GM19240 (cell line): ENCODE measurements at regions not wholly inside any gene's neighbourhood (a gene's known extent, or its start where the extent isn't known, plus 50 kb on each side); places are given as distances from the start of the nearest gene placed in this dataset.
"Not testable (repeated sequence)": the region's sequence is repeated elsewhere in the genome, so short reads cannot be mapped to it uniquely, and the experiment has no call there.

Source experiments
- DNase-seq: peaks from one replicate; pipeline ENCODE4 v3.0.0; 2011; ENCODE audit warnings: low spot score; ENCODE audit not compliant: insufficient read length

DNA sequence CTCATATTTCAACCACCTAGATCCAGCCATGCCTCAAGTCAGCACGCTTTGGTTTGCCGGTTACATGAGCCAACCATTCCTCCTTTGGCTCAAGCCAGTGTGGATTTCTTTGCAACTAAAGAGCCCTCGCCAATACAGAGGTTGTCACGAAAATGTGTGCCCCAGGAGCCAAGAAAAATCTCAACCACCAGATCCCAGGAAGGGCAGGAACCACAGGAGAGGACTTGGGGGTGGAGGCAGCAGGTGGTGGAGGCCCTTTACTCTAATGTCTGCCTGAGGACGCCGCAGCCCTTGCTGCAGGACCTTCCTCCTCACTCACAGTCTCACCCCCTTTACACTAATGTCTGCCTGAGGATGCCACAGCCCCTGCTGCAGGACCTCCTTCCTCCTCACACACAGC is 144.8 kb upstream of the PHACTR3 start:
- no peak for DNase-seq

DNA sequence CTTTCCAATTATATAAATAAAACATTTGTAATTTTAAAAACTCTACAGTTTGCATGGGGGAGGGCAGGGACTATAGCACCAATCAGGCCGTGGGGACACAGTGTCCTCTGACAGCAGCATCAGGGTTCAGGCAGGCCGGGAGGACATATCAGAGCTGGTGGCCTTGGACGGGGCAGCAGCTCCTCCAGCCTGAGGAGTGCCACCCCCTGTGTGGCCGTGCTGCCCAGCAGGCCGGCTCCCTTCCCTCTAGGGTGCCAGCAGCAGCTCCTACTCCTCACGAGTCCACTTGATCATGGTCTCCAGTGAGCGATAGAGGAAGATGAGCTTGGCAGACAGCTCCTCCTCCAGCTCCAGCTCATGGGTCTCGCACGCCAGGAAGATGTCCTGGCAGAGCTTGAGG is 144.0 kb upstream of the PHACTR3 start:
- no peak for DNase-seq

DNA sequence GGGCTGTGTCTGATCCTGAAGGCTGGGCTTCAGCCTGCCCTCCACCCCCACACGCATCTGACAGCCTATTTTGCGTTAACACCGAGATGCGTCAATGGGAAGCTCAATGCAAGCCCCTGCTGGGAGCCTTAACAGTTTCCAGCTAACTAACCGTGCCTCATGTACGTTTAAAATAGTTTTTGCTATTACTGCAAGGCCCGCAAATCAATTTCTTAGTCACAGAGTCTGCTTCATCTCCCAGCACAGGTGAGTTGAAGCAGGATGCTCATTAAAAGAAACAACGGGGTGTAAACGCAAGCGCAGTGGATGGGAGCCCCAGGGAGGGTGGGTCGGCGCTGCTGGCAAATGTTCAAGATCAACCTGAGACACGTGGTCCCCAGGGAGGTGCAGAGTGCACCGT is 142.8 kb upstream of the PHACTR3 start:
- no peak for DNase-seq

DNA sequence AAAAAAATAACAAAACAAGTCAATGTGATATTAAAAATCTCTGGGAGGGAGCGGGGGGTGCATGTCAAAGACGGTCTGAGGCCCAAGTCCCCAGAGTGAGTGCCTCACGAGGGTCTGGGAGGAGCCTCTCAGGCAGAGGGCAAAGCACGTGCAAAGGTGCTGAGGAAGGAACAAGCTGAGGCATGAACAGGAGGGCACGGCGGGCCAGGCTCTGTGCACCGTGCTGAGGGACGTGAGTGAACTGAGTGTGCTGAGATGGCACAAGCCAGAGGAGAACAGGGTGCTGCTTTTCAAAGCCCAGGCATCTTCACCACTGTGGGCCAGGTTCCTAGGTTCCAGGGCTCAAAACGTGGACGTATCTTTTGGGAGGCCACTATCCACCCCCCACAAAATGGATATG is 142.1 kb upstream of the PHACTR3 start:
- no peak for DNase-seq

DNA sequence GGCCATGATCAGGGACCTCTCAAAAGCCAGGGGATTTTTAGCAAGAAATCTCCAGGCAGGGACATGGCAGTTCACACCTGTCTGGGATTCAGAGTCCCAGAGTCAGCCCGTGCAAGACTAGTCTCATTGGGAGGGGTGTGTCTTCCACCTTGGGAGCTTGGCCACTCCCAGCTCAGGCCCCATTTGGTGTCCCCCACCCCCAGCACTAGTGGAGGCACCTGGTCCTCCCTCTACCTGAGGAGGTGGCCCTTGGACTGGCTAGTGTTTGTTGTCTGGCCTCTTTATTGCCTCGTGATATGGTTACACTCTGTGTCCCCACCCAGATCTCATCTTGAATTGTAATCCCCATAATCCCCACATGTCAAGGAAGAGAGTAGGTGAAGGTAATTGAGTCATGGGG is 140.8 kb upstream of the PHACTR3 start:
- no peak for DNase-seq

DNA sequence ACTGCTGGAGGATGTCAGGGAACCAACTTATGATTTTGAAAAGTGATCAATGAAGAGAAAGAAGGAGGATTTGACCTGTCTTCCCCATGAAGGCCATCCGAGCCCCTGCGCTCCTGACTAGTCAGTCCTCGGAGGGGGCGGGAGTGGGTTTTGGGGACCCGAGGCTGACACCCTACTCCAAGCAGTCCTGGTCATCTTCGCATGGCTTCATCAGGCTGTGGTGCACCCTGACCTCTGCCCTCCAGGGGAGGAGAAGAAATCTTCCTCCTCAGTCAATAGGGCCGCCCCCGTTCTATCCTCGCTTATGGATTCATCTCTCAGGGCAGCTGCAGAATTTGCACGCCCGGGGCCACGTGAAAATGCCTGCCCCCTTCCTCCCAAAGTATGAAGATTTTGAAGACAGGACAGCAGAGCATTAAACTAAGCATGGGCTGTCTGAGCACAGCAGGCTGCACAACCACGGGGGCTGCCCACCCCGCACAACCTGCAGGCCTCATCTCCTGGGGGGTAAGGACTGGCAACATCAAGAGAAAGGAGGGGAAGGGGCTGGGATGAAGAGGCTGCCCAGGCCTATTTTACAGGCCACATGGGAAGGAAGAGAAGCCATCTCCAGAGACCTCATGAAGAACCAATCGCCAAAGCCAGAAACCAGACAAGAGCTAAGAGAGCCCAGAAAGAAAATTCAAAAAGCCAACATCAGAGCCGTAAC is 138.1 kb upstream of the PHACTR3 start:
- no peak for DNase-seq

DNA sequence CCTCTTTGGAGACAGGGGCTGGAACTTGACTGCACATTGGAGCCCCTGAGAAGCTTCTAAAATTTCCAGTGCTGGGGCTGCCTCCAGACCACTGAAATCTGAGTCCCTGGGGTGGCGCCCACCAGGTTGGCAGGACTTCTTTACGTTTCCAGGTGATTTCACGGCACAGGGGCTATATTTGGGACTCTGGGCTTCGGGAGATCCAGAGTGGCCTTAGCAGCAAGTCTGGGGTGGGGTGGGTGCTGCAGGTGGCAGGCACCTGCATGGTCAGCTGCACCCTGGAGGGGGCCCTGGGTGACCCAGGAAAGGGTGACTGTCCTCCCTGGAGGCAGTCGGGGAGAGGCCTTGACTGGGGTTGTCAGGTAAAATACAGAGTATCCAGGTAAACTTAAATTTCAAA is 135.5 kb upstream of the PHACTR3 start:
- no peak for DNase-seq

DNA sequence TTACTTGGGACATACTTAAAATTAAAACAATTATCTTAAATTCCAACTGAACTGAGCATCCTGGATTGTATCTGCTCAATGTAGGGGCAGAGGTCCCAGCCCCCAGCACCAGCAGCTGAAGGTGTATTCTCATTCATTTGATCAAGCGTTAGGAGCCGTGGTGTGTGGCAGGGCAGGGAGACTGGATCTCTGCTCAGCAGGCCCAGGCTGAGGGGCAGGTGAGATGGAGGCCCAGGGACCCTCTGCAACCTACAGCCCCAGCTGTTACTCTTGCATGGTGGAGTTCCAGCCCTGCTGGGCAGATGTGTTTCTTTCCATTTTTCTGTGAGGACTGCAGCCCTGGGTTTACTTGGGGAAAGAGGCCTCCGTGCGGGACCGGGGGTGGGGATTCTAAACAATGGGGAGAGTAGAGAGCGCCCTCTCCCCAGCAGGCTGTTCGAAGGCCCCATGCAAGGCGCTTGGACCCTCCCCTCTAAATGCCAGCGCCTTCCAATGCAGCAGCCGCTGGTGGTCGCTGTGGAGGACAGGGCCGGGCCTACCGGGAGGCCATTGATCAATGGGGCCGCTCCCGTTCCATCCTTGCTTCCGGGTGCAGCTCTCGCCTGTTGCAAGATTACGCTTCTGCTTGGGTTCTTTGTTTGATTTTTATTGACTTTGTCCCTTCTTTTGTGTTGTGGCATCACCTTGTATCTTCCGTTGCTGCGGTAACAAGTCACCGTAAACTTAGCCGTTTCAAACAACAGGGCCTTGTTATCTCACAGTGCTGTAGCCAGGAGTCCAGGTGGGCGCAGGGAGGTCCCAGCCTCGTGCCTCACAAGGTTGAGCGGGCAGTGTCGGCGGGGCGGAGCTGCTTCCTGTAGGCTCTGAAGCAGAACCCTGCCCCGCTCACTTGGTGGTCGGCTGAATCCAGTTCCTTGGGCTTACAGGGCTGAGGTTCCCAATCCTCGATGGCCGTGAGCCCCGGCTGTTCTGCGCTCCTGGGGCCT is 134.8 kb upstream of the PHACTR3 start:
- DNase-seq: no peak

DNA sequence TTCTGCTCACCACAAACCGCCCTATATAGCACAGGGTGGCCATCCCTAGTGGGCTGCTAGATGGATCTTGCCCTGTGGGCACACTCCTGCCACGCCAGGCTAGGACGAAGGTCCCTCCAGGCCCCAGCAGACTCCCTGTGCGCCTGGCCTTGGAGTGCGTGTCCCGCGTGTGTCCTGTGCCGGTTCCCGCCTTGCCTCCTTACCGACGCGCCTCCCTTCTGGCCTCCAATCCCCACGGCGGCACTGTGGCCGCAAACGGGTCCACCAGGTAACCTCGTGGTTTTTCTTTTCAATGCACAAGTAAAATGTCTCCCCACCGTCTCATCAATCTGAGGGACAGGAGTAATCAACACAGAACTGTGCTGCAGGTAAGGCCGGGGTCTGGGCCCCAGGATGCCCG is 133.8 kb upstream of the PHACTR3 start:
- no peak for DNase-seq

DNA sequence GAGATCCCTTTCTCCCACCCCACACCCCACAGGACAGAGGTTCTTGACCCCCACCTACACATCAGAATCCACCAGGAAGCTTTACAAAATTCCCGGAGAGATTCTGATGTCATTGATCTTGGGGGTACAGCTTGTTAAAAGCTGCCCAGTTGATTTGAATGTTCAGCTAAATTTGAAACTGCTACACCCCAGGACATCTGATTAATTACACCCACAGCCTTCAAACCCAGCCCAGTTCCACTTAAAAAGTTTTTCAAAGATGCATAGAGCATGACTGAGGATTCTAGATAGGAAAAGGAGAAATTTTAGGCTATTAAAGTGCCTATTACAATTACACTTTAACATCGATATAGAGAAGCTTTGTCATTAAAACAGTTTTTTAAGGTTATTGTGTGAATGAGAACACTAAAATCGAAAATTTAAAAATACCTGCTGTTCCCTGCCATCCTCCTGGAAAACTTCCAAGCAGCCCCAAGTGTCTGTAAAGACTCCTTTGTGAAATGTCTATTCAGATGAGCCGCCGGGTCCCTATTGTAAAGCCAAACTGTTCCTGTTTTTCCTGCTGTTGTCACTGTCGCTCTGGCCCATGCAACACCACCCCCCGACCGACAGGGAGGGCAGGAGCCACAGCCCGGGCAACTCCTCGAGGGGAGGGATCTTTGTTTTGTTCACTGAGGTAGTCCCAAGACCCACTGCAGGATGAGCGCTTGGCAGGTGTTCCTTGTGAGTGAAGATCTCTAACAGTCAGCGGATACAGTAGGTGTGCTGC is 132.5 kb upstream of the PHACTR3 start:
- no peak for DNase-seq

DNA sequence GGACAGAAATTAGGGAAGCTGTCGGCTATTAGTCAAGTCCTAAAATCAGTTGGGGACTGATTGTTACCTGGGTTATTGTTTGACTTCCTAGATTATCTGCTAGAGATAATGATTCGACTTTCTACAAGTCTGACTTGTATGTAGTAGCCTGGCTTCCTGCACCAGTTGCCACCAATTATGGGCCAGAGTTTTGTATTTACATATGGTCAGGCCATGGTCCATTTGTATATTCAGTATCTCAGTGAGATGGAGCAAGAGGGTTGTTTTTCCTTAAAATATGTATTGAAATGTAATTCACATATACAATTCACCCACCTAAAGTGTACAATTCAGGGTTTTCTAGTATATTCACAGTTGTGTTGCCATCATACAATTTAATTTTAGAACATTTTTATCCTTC is 130.6 kb upstream of the PHACTR3 start:
- no peak for DNase-seq

DNA sequence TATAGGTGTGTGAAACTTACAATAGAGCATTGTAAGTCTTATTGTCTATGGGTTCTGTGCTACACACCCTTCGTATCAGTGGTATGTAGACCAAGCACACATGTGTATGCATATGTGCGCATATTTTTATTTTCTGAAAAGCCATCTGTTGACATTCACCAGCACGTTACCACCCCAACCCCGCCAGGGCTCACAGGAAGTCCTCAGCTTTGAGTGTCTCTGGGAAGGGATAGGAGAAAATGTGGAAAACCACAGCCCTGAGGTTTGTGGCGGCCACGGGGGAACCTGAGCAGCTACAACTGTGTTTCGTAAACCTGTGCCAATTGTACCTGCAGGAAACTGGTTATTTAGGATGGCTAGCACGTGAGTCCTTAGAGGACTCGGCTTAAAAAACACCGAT is 123.3 kb upstream of the PHACTR3 start:
- DNase-seq: no peak

DNA sequence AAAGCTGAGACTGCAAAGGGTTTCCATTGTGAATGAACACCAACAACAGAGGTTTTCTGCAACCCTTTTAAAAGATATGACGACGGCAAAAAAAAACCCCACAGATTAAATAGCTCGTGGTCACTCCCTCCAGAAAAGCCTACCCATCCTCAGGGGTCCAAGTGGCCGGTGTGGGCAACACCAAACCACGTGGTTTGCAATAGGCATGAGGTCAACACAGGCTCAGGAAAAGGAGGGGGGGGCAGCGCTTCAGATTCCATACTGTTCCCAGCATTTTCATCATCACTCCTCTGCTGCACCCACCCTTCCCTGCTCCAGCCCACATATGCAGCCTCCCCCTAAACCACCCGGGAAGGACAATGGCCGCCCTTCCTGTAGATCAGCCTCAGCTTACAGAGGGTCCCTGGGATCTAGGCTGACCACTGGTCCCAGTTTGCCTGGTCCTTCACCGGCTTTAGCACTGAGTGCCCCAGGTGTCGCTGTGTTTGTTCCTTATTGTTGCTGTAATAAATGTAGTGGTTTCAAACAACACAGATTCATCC is 122.8 kb upstream of the PHACTR3 start:
- no peak for DNase-seq

DNA sequence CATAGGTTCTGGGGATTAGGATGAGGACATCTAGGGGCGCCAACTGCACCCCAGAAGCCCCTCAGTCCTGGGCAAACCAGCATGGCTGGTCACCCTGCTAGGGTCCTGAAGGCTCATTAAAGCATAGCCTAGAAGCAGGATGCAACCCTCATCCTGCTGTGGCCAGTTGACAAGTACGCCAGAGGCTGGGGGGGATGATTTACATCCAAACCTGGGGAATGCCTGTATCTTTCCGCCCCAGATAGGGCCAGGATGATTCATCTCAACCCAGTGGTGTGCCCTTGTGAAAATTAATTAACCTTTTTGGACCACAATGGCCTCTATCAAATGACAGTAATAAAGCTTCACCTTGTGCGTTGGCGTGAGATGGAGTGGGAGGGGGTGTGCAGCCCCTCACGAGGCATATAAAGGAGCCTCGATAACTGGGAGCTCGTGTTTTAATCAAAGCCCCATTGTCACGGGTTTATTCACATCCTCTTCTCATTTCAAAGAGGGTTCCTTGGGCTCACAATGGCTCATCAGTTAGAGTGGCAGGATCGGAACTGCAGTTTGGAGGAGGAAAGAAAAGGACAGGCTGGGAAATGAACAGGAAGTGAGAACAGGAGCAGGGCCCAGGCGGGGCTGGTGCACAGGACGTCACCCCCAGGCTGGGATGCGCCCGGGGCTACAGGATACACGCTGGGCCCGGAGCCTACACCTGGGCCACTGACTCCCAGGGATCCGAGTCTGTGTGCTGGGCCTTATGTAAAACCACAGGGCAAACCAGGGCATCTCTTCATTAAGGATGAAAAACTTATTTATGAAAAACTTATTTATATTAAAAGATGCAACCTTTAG is 121.8 kb upstream of the PHACTR3 start:
- no peak for DNase-seq

DNA sequence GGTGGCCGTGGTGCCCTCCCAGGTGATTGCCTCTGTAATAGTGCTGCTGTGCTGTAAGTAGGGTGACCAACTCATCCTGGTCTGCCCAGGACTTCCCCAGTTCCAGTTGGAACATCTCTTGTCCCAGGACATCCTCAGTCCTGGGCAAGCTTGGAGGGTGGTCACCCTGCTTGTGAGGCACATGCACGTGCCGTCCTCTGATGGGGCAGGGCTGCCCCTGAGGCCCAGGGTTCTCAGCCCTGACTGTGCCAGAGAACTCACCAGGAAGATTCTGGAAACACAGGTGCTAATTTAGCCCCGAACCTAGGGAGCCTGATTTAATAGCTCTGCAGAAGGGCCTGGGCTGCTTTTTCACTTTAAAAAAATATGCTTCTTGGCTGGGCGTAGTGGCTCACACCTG is 120.9 kb upstream of the PHACTR3 start:
- DNase-seq: no peak

DNA sequence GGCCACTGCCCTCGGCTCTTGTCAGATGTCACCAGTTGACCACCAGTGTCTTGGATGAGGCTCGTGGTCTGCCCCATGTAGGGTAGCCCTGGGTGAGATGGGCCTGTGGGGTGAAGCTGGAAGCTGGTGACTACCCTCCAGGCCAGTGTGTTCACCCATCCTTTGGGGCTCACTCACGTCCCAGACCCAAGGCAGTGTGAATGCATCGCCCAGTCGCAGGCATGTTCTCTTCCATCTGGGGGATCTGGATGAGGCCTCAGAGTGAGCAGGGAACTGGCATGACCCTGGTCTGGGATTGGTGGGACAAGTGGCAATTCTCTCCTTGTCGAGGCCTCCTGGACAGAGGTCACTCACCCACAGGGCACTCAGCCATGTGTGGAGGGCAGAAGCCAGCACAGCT is 120.1 kb upstream of the PHACTR3 start:
- DNase-seq: no peak

DNA sequence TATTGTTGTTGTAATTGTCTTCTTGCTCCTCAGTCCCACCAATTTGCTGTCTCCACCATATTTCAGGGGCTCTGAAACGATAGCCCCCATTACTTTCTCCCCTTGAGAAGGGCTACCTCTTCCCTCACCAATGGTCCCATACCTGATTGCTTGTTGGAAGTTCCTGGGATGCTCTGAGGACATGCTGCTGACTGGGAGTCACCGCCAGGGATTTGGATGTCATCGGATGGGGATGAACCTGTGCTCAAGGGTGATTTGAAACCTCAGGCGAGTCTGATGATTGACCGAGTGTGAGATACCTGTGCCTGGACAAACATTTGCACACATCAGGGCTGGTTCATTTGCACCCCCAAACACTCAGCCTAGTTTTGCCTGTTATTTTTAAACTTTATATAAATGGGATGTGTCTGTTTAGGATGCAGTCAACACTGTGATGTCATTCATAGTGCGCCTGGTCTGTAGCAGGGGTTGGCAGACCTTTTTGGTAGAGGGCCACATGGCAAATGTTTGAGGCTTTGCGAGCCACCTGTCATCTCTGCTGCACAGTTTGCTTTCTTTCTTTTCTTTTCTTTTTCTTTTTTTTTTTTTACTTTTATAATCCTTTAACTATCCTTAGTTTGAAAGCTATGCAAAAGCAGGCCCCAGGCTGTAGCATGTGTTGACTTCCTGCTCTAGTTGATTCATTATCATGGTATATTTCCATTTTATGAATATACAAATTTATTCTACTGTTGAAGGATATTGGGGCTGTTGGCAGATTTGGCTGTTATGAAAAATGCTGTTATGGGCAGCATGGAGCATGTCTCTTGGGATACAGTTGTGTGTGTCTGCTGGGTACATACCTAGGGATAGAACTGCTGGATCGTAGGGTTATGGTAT is 118.5 kb upstream of the PHACTR3 start:
- no peak for DNase-seq

DNA sequence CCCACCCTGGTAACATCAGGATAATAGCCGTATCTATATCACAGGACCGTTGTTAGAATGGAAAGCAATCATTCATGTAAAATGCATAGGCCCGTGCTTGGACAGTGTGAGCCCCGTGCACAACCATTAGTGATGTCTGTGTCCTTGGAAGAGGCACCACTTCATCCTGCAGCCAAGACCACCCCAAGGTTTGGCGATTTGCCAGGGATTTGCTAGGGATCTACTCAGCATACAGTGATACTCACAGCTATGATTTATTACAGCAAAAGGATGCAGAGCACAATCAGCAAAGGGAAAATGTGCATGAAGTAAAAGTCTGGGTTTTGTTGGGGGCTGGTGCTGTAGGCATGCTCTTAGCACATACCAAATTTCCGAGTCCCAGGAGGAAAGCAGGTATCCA is 115.9 kb upstream of the PHACTR3 start:
- not testable (repeated sequence) for DNase-seq

DNA sequence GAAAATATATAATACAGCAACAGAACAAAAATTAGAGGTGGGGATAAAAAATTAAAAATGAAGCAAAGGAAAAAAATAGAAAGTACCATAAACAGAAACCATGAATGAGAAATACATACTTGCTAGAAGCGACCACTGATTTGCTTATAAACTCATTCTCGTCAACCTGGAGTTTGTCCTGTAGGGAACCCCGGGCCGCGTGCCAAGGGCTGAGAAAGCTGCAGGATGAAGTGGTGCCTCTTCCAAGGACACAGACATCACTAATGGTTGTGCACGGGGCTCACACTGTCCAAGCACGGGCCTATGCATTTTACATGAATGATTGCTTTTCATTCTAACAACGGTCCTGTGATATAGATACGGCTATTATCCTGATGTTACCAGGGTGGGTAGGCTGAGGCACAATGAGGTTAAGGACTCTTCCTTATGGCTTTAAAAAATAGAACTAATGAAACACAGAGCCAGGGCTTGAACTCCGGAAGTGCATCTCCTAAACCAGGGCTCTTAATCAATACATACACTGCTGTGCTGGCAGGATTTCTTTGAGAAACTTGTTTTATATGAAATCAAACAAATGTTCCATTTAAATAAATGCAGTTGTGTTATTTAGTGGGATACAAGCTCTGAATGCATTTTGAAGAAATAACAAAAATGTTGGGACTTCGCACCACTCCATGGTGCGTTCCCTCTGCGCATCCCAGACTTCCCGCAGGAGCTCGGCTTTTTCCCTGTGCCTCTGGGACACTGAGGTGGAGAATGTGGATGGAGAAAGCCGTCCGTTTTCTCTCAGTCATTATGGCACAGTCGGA is 113.9 kb upstream of the PHACTR3 start:
- DNase-seq: not testable (repeated sequence)
